GM18861 (cell line): ENCODE measurements at regions not wholly inside any gene's neighbourhood (a gene's known extent, or its start where the extent isn't known, plus 50 kb on each side); places are given as distances from the start of the nearest gene placed in this dataset.

Experiments
- ATAC-seq: cut with Tn5 transposase; IDR thresholded peaks from one replicate; pipeline ENCODE4 v1.9.1; 2021; ENCODE audit not compliant: unreplicated experiment

DNA sequence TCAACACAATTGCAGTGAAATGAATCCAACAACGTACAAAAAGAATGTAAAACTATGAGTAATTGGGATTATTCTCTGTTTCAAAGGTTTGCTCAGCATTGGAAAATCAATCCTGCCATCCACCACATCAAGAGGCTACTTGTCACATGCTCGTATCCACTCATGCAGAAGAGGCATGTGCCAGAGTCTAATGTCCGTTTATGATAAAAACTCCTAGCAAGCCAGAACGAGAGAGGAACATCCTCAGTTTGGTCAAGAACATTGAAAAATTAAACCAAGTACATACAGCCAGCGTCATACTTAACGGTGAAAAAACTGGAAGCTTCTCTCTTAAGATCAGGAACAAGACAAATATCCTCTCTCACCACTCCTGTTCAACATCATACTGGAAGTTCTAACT, 563.9 kb upstream of the TMEM132C start:
- no peak for ATAC-seq

DNA sequence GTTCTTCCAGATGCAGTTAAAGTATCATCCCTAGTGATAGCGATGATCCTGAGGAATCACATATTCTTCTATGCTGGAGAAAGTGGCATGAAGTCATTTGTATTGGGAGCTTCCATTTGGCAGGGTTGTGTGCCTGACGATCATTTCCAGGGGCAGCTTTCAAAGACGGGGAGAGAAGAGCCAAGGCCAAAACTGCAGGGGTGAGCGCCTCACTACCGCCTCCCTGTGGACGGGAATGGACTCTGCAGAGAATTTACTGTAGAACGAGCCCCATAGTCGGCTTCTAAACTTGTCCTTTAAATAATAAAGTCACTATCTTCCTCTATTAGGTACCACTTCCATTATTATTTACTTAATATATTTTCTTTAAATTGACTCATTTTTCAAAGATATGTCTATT, 555.9 kb upstream of the TMEM132C start:
- no peak for ATAC-seq

DNA sequence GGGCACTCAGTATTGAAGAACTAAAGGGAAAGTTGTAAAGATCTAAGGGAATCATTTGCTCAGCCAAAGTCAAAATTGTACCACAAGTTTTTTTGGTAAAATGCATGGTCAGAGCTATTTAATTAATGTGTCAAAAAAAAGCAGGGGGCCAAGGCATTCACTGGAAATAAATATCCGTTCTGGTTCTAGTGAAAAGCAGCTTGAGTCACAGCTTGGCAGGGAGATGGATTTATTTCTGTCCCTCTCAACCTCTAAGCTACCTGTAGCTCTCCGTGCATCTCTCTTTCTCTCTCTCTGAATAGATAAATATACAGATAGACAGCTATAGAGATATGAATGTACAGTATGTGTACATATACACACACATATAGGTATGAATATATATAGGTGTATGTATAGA, 554.4 kb upstream of the TMEM132C start:
- no peak for ATAC-seq

DNA sequence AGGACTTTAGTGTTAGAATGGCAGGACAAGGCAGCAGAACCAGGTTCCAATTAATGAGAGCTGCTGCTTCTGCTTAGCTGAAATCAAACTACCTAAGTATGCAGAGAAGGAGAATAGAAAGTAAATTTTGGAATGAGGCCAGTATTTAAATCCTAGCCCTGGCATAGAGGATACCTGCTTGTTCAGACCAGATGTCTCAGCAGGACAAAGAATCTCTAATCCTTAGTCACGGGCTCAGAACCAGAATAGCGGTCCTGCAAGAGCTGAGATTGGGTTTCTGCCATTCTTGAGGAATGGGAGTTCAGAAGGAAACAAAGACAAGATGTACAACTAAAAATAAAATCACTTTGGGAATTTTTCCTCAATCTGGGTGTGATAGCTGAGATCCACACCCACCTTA, 550.8 kb upstream of the TMEM132C start:
- no peak for ATAC-seq

DNA sequence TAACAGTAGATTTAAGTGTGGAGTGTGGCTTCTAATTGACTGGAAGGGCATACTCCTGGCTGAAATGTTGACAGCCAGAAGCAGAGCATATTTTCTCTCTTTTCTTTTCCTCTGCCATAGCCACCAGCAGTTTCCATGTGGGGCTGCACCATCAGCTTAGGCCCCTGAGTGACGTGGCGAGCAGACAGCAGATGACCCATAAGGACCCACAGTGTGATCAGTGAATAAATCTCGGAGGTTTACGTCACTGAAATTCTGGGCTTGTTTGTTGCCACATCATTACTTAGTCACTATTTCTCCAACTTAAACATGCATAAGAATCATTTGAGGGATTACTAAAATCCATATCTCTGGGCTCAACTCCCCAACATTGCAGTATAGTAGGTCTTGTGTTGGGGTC, 549.7 kb upstream of the TMEM132C start:
- no peak for ATAC-seq

DNA sequence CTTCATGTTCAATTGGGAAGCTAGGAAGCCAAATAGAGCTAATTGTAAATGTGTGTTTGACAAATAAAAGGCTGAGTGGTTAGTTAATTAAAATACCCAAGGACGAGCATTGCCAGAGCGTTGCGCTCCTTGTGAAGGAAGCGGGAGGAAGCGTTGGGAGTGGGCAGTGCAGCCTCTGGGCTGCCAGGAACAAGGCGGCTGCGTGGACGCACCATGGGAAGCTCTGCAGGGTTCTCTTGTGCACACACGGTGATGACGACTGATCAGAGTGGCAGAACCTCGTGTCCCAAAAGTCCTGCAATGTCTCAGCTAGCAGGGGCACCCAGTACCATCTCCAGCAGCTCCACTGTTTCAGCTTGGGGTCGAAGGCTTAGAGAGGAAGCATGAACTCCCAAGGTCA, 546.6 kb upstream of the TMEM132C start:
- no peak for ATAC-seq

DNA sequence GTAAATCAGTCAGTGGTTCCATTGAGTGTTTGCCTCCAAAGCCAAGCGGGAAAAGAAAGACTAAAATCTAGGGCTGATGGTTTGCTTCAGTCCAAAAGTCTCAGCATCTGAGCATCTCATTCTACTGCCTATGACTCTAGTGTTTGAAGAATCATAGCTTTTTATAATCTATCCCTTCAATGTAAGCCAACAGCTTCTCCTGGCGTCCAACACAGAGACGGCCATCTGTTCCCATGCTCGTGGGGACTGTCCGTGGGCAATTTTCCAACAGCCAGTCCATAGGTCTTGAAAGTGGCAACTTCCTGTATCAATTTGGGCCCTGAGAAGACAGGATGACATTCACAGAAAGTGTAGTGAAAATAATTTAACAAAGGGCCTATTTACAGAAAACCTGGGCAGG, 544.4 kb upstream of the TMEM132C start:
- no peak for ATAC-seq

DNA sequence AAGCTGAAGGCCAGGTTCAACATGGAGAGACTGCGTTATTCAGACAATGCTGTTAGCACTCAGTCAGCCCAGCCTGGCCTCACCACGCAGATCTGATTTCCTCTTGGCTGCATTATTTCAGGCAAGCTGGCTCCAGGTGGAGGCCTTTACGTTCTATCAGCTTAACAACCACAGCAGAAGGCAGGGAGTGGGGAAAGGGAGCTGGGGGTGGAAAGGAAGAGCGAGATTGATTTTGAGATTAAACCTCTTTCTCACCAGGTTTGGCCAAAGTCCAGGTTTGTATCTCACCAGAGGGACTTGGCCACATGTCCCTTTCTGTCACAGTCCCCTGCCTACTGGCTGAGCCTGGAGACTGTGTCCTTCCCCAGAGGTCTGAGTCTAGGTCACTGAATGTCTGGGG, 543.7 kb upstream of the TMEM132C start:
- no peak for ATAC-seq

DNA sequence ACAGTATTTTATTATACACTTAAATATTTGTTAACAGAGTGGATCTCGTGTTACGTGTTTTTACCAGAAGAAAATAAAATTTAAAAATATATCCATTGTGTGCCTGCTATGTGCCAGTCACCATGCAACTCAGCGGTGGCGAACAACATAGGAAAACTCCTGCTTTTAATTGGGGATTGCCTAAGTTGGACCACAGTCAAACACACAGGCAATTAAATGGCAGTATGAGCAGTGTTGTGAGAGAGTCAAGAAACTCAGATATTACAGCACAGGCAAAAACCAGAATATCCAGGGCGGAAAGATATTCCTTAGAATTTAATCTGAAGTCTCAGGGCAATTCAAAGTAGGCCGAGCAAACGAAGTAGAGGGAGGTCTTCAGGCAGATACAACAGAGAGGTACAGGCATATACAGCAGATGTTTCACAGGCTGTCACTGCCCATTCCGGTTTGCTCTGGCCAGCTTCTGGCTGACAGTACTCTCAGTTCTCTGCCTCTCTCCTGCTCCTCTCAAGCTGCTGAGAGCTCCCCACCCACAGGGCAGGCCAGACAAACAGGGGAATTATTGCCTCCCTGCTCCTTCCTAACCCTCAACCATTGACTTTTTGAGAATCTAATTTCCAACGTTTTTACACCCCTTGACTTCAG, 540.2 kb upstream of the TMEM132C start:
- ATAC-seq = no peak

DNA sequence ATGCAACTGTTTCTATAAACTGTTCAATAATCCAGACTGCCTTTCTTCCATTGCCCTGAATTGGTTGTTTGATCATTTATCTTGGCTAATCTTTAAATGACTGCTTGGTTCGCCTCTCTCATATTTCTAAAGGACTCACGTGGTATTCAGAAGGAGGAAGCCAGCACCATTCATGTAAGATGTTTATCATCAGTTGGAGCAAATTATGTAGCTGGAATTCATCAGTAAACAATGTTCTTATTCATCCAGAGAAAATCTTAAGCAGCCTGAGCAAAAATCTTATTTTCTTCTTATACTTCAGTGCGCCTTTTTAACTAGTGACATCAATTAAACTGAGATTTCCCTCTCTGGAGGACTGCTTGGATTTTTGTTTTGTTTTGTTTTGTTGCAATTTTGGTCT, 538.7 kb upstream of the TMEM132C start:
- no peak for ATAC-seq

DNA sequence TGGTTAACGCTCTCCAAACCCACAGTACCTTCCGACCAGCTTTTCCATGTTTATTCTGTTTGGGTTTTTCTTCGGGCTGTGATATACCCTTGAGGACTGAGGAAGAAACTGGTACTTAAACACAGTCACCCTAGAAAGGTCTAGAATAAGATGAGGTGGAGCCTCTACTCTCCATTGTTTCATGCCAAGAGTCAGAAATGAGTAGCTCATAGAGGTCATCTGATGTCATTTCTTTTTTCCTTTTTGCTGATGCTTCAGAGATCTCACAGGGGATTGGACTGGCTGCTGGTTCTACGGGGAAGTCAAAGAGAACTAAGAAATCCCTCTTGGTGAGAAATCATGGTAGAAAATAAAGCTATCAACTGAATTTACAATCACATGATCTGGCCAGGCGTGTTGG, 538.2 kb upstream of the TMEM132C start:
- ATAC-seq = no peak

DNA sequence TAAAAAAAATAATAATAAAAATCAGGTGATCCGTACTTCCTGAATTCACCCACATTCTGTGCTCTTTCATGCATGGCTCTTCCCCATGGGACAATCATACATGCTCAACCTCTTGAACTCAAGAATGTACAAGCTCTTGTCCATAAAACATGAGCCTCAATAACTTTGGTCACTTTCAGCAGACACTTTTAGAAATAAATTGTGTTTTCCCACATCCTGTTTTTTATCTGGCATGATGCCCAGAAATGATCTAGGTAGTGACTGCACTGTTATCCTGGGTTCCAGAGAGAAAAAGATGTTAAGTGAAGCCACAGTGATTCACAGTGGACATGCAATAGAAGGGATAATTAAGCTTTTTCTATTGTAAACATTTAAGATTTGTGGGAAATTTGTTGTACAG, 537.6 kb upstream of the TMEM132C start:
- ATAC-seq = no peak

DNA sequence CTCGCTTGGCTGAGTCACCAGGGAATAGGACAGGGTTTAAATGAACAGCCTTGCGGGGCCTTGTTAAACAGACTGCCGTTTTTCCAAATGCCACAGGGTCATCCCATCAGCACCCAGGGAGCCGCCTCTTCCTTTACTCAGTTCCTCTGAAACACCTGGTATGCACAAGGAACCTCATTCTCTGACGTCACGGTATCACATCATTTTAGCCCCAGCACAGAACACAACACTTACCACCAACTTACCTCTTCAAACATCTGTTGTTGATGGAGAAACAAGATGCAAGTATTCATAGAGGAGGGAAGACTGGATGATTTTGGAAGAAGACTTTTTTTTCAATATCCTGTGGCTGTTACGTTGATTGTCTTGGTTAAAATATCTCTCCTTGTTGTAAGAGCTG, 535.3 kb upstream of the TMEM132C start:
- ATAC-seq = no peak

DNA sequence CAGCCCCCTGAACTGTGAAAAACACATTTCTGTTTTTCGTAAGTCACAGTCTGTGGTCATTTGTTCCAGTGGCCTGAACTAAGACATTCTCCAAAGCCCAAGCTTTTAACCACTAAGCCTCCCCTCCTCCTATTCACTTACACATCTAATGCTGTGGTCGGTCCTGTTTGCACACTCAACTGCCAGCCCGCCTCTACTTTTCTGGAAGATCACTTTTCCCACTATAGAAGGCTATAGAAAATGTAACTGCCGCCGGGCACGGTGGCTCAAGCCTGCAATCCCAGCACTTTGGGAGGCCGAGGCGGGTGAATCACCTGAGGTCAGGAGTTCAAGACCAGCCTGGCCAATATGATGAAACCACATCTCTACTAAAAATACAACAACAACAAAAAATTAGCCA, 524.7 kb upstream of the TMEM132C start:
- no peak for ATAC-seq

DNA sequence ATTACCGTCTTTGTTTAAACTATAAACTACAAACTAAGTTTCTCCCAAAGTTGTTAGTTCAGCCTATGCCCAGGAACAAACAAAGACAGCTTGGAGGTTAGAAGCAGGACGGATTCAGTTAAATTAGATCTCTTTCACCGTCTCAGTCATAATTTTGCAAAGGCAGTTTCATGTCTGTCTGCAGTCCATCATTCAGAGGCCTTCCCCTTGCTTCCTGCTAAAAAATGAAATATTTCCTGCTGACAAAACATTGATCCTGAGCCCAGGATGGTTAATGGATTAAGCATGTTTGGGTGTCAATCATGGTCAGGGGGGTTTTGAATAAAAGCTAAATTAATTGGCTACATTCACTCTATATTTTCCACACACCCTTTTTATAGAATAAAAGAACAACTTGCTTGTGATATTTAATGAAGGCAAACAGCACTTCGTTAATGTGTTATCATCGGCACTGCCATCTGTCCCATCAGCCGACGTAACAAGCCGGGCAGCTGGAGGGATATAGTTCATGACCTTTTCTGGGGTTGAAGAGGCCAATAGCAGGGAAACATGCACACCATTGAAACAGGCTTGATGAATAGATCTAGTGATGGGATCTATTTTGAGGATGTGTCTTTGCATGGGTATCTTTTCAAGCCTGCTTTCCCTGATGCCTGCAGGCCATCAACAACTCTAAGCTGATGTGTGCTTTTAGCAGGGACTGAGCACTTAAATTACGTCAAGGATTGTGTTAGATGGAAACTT, 521.3 kb upstream of the TMEM132C start:
- no peak for ATAC-seq

DNA sequence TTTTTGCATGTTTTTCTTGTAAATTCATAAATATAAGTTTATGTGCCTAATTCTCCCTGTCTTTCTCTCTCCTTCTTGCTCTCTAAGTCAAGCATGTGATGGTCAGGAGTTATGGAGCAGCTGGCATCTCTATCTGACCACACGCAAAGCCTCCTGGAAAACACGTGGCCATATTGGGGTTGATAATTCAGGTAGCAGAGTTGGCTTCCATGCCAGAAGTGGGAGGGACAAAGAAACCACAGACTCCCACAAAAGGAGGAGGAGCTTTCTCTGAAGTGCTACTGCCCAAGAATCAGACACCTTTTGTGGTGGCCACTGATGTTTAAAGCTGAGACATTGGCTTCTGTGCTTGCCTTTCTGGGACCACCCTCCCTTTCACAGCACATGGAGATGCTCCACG, 517.6 kb upstream of the TMEM132C start:
- ATAC-seq = no peak

DNA sequence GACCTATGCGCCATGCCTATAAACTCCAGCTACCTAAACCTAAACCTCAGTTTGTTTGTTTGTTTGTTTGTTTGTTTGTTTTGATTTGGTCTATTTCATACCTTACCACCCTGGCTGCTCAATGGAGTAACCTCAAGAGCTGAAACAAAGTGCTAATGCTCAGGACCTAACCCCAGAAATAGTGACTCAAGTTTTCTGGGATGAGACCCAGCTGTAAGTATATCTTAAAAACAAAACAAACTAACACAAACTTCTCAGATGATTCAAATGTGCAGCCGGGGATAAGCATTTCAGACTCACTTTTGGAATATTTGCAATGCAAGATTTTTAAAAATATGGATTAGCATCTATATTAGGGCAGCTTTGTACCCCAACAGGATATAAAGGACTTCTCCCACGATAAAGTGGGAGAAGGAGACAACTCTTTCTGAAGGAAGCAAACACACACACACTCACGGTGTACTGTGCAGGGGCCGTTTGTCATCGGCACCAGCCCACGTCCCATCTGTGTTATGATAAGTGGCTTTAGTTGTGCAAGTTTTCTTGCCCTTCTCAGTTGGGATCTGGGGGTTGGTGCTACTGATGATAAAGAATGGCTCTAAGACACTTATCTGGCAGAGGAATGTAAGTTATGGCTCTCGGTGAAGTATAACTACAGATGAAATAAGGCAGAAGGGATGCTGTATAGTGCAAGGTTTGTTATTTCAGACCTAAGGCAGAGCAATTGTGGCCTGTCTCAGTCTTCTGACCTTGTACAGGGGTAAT, 516.7 kb upstream of the TMEM132C start:
- no peak for ATAC-seq

DNA sequence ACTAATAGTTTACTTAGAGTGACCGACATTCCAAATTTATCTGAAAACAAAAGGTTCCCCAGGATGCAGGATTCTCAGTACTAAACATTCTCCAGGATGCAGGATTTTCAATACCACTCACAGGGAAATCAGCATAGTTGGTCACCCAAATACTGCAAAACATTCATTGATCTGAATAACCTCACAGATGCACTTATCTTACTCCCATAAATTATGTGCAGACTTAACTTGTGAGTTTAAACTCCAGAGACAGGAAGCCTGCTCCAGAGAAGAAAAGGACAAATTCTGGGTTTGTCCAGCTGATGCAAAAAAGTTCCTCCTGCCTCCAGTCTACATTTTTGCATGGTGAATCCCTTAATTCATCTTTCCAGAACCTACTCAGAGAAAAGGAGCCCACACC, 514.2 kb upstream of the TMEM132C start:
- ATAC-seq = no peak

DNA sequence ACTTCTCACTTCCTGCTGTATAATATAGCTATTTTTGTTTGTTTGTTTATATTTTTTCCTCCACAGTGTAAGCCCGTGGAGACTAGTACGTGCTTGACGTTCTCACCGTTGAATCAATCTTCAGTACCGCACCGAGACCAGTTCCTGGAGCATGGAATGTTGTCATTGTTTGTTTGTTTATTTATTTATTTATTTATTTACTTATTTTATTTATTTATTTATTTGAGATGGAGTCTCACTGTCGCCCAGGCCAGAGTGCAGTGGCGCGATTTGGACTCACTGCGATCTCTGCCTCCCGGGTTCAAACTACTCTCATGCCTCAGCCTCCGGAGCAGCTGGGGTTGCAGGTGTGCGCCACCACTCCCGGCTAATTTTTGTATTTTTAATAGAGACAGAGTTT, 506.6 kb upstream of the TMEM132C start:
- ATAC-seq = no peak

DNA sequence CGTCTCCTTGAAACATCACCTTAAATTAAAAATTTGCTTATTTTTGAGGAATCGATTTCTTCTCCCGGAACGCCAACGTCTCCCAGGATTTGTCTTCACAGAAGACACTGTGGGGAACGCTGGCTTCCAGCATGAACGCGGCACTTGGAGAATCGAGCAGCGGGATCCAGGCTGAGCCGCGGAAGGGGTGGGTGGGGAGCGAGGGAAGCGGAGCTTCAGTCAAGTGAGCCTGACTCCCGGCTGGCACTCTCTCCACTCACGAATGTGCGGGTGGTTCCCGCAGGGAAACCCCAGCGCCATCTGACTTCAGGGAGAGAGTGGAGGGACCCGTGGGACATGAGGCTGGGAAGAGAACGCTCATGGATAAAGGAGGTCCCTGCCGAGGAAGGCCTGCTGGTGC, 506.0 kb upstream of the TMEM132C start:
- no peak for ATAC-seq

DNA sequence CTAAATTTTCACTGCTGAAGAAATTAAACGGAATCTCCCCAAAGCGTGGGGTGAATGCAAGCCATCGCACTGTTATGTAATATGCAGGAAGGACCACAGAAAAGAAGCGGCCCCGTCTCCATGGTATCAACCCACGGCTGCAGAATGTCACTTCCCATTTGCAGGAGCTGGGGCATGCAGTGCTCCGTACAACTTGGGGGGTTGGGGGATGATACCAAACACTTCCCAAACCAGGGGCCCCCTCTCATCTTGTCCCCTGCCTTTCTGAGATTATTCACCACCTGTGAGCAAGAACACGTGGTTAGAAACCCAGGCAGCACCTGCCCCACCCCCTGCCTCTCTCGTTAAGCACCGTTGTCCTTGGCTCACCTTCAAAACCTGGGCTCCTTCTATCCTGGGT, 505.1 kb upstream of the TMEM132C start:
- no peak for ATAC-seq

DNA sequence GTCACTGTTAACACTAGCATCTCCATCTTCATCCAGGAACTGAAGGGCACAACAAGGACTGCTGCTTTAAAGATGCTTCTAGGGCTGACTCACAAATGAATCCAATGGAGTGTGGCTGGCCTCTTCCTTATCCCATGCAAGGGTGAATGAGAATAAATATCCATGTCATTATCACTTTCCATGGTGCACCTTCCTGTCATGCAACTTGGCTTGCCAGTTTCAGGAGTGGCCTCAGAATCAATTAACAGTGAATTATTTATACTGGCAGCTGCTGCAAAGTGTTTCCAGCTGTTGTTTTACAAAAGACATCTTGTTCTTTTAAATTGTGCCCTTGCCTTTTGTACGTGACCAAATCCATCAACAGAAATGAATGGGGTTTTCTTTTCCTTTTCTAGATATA, 499.3 kb upstream of the TMEM132C start:
- no peak for ATAC-seq
